Thymus (tissue), 11 donors: ENCODE measurements at regions not wholly inside any gene's neighbourhood (a gene's known extent, or its start where the extent isn't known, plus 50 kb on each side); places are given as distances from the start of the nearest gene placed in this dataset.
A peak's percentile ranks its signal among the peaks of the same experiment; 100 is the strongest.

Experiments
- DNase-seq, 9 donors: peaks; one replicate each; pipeline ENCODE4 v3.0.0-alpha.2; 2013; ENCODE audit warnings: low spot score in 9 of 9, low read depth in 6 of 9, missing footprints in 1 of 9
- H3K27ac ChIP-seq, 2 donors: one replicate each; pipeline ENCODE4 v1.5.1; 2013; ENCODE audit warnings: control low read depth in 1 of 2, low read depth in 1 of 2, low read length in 1 of 2, mild to moderate bottlenecking in 1 of 2, moderate library complexity in 1 of 2
- H3K27me3 ChIP-seq, 2 donors: one replicate each; pipeline ENCODE4 v1.5.1; 2013; ENCODE audit warnings: low read length in 1 of 2; ENCODE audit not compliant: control insufficient read depth in 2 of 2, insufficient read depth in 1 of 2
- H3K36me3 ChIP-seq, 2 donors: one replicate each; pipeline ENCODE4 v1.5.1; 2013; ENCODE audit warnings: low read length in 1 of 2, mild to moderate bottlenecking in 1 of 2, moderate library complexity in 1 of 2; ENCODE audit not compliant: control insufficient read depth in 2 of 2, insufficient read depth in 2 of 2
- H3K4me1 ChIP-seq, 2 donors: one replicate each; pipeline ENCODE4 v1.5.1; 2013; ENCODE audit warnings: low read length in 2 of 2; ENCODE audit not compliant: control insufficient read depth in 2 of 2, insufficient read depth in 2 of 2
- H3K4me3 ChIP-seq, 2 donors: one replicate each; pipeline ENCODE4 v1.5.1; 2013; ENCODE audit warnings: low read length in 2 of 2, control low read depth in 1 of 2, mild to moderate bottlenecking in 1 of 2
- H3K9me3 ChIP-seq, 2 donors: one replicate each; pipeline ENCODE4 v1.5.1; 2013; ENCODE audit warnings: low read length in 1 of 2, mild to moderate bottlenecking in 1 of 2; ENCODE audit not compliant: control insufficient read depth in 2 of 2, insufficient read depth in 1 of 2
- WGBS: extraction: QIAGEN DNeasy Blood & Tissue Kit; methylation state at CpG from one replicate; pipeline ENCODE4 v1.1.7; 2013; 5-methylcytosine and 5-hydroxymethylcytosine counted together
- donor health status: healthy.

- H3K27me3 ChIP-seq: no peaks in the 10 kb centered on the region
- H3K9me3 ChIP-seq: peaks cover 0 to 7% of the 10 kb centered on the region in 2 donors
- no peaks in the 10 kb centered on the region for H3K4me1 ChIP-seq
- WGBS: 86% methylated on average over 2 of the region's 2 CpGs
- no peak overlapping the region for H3K4me3 ChIP-seq
- DNase-seq: no peak
- no peaks in the 10 kb centered on the region for H3K36me3 ChIP-seq
- H3K27ac ChIP-seq: no peak overlapping the region
These were observed 288.6 kb upstream of the CNTN6 start for GRCh38 chr3:804211-804610.

GRCh38 chr3:805326-805725, 287.5 kb upstream of the CNTN6 start:
- WGBS: 98% methylated on average over 1 of the region's 1 CpG
- Histone ChIP-seq H3K27me3 (no peaks in the 10 kb centered on the region), H3K27ac (no peak overlapping the region)

GRCh38 chr3:806006-806405, 286.8 kb upstream of the CNTN6 start:
- no peaks in the 10 kb centered on the region for H3K36me3 ChIP-seq
- no peak overlapping the region for H3K27ac ChIP-seq
- no peaks in the 10 kb centered on the region for H3K27me3 ChIP-seq
- WGBS: 93% methylated on average over 2 of the region's 2 CpGs
- H3K4me1 ChIP-seq: no peaks in the 10 kb centered on the region
- DNase-seq: no peak
- H3K4me3 ChIP-seq: no peak overlapping the region
- H3K9me3 ChIP-seq: peaks cover 0 to 7% of the 10 kb centered on the region in 2 donors

More at GRCh38 chr3:805326-805725, 287.5 kb upstream of the CNTN6 start:
- Histone ChIP-seq H3K9me3 (peaks cover 0 to 7% of the 10 kb centered on the region in 2 donors), H3K4me3 (no peak overlapping the region), H3K4me1 (no peaks in the 10 kb centered on the region), H3K36me3 (no peaks in the 10 kb centered on the region)
- DNase-seq: no peak

- H3K4me1 ChIP-seq: no peaks in the 10 kb centered on the region
- H3K27me3 ChIP-seq: no peaks in the 10 kb centered on the region
- no peak overlapping the region for H3K27ac ChIP-seq
- WGBS: 87% methylated on average over 5 of the region's 5 CpGs
- H3K4me3 ChIP-seq: no peak overlapping the region
- H3K9me3 ChIP-seq: peaks cover 0 to 12% of the 10 kb centered on the region in 2 donors
- no peaks in the 10 kb centered on the region for H3K36me3 ChIP-seq
- no peak for DNase-seq
These were observed 276.2 kb upstream of the CNTN6 start for GRCh38 chr3:816605-817004.

- no peak for DNase-seq
- Histone ChIP-seq H3K27me3 (no peaks in the 10 kb centered on the region), H3K4me3 (no peak overlapping the region), H3K9me3 (peaks cover 0 to 8% of the 10 kb centered on the region in 2 donors), H3K27ac (no peak overlapping the region), H3K4me1 (no peaks in the 10 kb centered on the region), H3K36me3 (no peaks in the 10 kb centered on the region)
- WGBS: 89% methylated on average over 1 of the region's 1 CpG
These were observed 258.1 kb upstream of the CNTN6 start for GRCh38 chr3:834679-835078.

GRCh38 chr3:835096-835495, 257.7 kb upstream of the CNTN6 start:
- H3K4me3 ChIP-seq: no peak overlapping the region
- H3K9me3 ChIP-seq: peaks cover 0 to 4% of the 10 kb centered on the region in 2 donors
- H3K36me3 ChIP-seq: no peaks in the 10 kb centered on the region
- no peak for DNase-seq
- WGBS: 96% methylated on average over 4 of the region's 4 CpGs
- H3K27me3 ChIP-seq: no peaks in the 10 kb centered on the region
- no peaks in the 10 kb centered on the region for H3K4me1 ChIP-seq
- no peak overlapping the region for H3K27ac ChIP-seq

- Histone ChIP-seq H3K4me3 (no peak overlapping the region), H3K36me3 (no peaks in the 10 kb centered on the region), H3K27ac (no peak overlapping the region), H3K27me3 (no peaks in the 10 kb centered on the region), H3K9me3 (no peaks in the 10 kb centered on the region), H3K4me1 (no peaks in the 10 kb centered on the region)
- DNase-seq: no peak
- WGBS: 96% methylated on average over 1 of the region's 1 CpG
These were observed 252.8 kb upstream of the CNTN6 start for GRCh38 chr3:839981-840380.

- no peaks in the 10 kb centered on the region for H3K36me3 ChIP-seq
- H3K27me3 ChIP-seq: no peaks in the 10 kb centered on the region
- H3K4me3 ChIP-seq: no peak overlapping the region
- peak in 3 of 9 donors; percentile 39 to 75 (median 56) for DNase-seq
- peaks cover 0 to 21% of the 10 kb centered on the region in 2 donors for H3K9me3 ChIP-seq
- WGBS: 74% methylated on average over 5 of the region's 5 CpGs
- peaks cover 0 to 6% of the 10 kb centered on the region in 2 donors for H3K4me1 ChIP-seq
- no peak overlapping the region for H3K27ac ChIP-seq
These were observed 241.6 kb upstream of the CNTN6 start for GRCh38 chr3:851098-851790.

- no peak overlapping the region for H3K4me3 ChIP-seq
- no peaks in the 10 kb centered on the region for H3K27me3 ChIP-seq
- H3K27ac ChIP-seq: no peak overlapping the region
- DNase-seq: no peak
- H3K9me3 ChIP-seq: peaks cover 0 to 18% of the 10 kb centered on the region in 2 donors
- no peaks in the 10 kb centered on the region for H3K36me3 ChIP-seq
- WGBS: 94% methylated on average over 4 of the region's 4 CpGs
- H3K4me1 ChIP-seq: peaks cover 0 to 9% of the 10 kb centered on the region in 2 donors
These were observed 240.8 kb upstream of the CNTN6 start for GRCh38 chr3:852033-852432.
